NCI-H510A (cell line): ENCODE measurements at regions not wholly inside any gene's neighbourhood (a gene's known extent, or its start where the extent isn't known, plus 50 kb on each side); places are given as distances from the start of the nearest gene placed in this dataset.

Experiments
- DNase-seq: peaks from one replicate; lab custom pipeline; 2025; lab: John Stamatoyannopoulos, UW

DNA sequence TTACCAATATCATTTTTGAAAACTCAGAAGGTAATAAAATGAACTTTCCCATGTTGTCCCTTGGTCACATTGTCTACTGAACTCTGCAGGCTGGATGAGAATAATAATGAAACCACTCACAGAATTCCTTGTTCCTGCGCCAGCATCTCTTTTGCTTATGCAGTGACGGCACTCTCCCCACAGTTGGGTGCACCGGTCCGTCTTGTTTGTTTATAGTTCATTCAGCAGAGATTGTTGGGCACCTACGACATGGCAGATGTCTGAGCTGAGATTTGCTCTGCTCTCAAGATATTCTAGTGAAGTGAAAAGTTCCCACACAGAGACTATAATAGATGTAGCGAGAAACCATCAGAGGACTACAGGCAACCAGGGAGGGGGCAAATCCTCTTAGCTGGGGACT lies 375.7 kb upstream of the CDH11 start:
- DNase-seq = no peak

DNA sequence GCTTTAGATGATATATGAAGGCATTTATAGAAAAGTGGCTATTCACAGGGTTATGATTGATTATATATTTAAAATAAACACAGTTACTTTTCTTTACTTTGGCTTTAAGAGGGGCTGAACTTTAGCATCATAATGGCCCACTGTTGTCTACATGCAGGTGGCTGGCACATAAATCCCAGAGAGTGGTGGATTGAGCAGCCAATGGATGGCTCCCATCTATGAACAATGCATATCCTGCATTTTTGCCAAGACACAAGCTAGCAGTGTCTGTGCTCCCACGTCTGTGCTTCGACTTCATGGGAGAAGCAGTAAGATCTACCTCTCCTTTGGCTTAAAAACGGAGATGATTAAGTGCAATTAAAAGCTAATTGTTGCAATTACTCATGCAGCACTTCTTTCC lies 373.2 kb upstream of the CDH11 start:
- DNase-seq = no peak

DNA sequence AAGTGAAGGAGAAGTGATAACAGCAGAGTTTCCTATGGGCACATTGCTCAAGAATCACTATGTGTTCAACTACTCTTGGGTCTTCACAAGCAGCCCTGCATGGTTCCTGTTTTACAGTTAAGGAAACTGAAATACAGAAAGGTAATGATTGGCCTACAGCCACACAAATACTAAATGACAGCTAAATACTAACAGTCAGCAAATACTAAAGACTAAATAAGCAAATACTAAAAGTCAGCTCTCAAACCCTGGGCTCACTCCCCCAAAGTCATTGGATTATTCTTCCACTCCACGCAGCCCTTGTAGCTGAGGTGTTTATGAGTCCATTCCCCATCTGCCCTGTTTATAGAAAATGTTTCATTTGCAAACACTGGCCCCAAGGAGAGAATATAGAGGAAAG lies 372.7 kb upstream of the CDH11 start:
- no peak for DNase-seq

DNA sequence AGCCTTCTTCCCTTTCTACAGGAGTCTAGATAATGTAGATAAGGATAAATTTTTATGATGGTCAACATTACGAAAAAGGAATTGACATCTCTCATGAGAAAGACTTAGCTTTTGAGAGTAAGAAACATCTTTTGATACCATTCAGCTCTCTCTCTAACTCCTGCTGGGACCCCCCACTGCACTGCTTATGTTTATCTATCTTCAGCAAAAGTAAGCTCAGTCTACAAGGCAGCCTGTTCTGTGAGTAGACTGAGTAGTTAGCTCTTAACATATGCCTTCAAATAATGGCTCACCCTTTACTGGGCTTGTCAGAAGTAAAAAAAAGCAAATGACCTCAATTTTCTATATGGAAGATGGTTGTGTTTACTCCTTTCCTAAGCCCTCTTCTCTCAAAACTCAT lies 372.2 kb upstream of the CDH11 start:
- no peak for DNase-seq

DNA sequence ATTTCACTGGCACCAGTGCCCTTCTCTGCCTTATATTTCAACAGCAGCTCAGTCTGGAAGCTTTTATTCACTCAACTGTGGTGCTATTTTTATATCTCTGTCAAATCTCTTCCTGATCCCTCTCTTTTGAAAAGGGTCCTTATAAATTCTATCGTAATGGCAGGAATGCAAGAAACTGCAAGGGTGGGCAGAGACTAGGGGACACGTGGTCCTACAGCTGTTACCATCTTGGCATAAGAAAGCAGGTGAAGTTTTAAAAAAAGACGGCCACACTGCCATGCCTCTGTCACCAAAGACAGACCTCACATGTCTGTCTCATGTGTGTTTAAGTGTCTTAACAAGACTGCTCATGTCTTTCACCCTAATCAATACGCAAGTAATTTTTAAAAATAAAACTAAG lies 368.4 kb upstream of the CDH11 start:
- DNase-seq = no peak

GRCh38 chr16:65489531-65490023 lies 367.7 kb upstream of the CDH11 start:
- no peak for DNase-seq

DNA sequence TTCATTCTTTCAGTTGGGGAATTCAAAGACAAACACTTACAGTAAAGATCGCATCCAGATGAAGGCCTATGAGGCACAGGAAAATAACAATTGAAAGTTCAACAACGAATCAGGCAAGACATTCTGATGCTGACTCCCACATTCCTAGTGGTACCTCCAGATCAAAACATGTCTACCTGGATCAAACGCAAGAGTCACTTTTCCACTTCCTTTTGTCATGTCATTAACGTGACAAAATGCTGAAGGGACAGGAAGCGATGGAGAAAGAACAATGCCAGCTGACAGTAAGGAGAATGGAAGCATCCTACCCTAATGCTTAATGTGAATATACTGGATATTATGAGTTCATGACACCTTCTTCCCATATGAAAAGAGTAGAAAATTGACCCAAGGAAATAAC lies 365.4 kb upstream of the CDH11 start:
- no peak for DNase-seq

- DNase-seq = no peak
These were observed 360.1 kb upstream of the CDH11 start for GRCh38 chr16:65481956-65482355.

- no peak for DNase-seq
These were observed 358.6 kb upstream of the CDH11 start for GRCh38 chr16:65480281-65481091.

DNA sequence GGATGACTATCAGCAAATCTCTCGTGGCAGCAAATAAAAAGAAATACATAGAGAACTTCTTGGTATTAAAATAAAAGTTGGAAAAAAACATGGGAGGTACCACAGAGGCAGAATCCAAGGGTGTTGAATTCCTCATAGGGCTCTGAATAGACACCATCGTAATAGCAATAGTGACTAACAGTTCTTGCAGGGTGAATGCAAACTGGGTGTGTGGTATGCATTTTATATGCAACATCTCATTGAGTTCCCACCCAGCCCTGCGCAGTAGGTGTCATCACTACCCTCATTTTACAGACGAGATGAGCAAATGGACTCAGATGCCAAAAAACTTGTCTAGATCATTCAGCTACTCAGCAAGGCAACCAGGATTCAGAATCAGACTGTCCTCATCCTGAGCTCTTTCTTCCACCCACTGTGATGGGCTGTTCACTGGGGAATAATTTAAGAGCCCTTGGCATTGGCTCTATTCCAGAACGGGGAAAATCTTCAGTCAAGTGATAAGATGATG lies 354.6 kb upstream of the CDH11 start:
- DNase-seq = no peak

DNA sequence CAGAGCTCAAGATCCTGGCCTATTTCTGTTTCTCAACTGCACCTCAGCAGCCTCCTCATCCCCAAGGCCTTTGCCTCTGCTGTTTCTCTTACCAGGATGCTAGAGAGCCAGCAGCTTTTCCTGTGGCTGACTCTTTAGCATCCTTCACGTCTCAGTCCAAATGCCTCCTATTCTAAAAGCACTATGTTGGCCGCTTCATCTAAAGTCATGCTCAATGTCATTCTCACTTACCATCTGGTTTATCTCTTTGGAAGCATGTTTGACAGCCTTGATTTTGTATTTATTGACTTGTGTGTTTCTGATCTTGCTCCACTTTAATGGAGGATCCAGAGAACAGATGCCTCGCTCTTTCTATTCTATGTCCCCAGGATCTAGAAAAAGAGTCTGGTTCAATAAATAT lies 351.8 kb upstream of the CDH11 start:
- DNase-seq = no peak

GRCh38 chr16:65469116-65469515 lies 347.3 kb upstream of the CDH11 start:
- no peak for DNase-seq

- no peak for DNase-seq
These were observed 346.3 kb upstream of the CDH11 start for GRCh38 chr16:65468133-65468532.

DNA sequence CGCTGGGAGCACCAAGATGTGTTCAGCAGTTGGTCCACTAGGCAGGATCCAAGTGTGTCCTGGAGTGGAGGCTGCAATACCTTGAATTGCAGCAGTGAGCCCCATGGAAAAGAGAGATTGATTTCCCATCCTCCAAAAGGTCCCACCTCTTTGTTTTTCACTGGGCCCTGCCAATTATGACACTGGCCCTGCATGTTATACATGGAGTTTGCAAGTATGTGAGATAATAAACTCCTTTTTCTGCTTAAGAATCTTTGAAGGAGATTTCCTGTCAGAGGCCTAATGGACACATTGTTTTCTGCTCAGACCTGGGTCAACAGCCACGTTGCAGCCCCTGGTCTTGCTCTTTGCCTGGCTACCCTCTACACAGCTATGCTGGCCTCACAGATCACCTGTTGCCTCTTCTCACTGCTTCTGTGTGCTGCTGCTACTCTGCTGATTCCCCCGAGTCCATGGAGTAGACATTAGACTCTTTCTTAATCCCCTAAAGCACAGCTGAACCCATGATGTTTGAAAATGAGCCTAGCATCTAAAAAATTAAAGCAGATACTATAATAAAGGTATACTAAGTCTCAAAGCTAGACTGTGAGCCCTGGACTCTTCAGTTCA lies 341.9 kb upstream of the CDH11 start:
- no peak for DNase-seq

DNA sequence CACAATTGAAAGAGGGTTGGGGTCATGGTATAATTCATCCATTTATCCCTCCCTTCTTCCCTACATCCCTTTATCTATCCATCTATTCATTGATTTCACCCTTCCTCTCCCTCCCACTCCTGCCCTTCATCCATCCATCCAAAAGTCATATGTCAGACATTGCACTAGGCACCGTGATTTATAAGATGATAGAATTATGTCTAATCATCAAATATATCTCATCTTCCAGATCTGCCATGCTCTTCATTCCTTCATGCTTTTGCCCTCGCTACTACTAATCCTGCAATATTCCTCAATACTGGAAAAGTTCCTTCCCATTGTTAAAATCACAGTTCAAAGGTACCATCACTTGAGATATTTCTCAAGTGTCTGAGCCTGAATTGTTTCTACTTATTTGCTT lies 335.2 kb upstream of the CDH11 start:
- no peak for DNase-seq

- no peak for DNase-seq
These were observed 333.9 kb upstream of the CDH11 start for GRCh38 chr16:65455761-65456160.

GRCh38 chr16:65453646-65454045 lies 331.8 kb upstream of the CDH11 start:
- no peak for DNase-seq

GRCh38 chr16:65449526-65449925 lies 327.7 kb upstream of the CDH11 start:
- DNase-seq = no peak

DNA sequence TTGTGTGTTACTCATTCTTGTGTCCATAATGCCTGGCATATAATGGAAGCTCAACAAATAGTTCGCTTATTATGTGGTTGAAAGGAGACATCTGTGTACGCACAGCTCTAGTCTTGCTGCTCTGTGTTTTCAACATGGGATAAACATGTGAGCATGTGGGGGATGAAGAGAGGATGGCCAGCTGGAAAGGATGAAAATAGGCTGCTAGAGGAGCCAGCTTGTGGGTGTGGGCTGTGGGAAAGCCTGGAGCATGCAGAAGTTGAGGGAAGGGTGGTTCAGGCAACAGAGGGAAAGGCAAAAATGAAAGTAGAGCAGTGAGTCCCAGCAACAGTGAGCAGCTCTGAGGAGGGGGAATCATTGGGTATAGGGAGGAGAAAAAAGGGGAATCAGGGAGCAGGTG lies 324.6 kb upstream of the CDH11 start:
- no peak for DNase-seq

- DNase-seq = no peak
These were observed 323.7 kb upstream of the CDH11 start for GRCh38 chr16:65445313-65446260.

DNA sequence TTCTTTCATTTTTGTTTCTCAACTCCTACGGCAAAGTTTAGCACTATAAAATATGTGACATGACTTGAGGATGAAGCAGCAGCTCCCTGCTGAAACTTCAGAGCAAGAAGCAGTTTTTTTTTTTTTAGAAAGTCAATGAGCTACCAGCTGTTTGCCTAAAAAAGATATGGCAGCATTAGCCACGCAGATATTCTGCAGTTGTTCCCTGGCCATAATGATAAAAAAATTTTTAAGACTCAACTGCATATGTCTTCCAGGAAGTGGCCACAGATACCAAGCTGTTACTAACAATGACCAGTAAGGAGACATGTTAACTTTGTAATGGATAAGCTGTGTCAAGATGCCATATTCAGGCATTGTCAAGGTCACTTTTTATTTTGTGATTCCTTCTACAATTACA lies 319.6 kb upstream of the CDH11 start:
- DNase-seq = no peak

DNA sequence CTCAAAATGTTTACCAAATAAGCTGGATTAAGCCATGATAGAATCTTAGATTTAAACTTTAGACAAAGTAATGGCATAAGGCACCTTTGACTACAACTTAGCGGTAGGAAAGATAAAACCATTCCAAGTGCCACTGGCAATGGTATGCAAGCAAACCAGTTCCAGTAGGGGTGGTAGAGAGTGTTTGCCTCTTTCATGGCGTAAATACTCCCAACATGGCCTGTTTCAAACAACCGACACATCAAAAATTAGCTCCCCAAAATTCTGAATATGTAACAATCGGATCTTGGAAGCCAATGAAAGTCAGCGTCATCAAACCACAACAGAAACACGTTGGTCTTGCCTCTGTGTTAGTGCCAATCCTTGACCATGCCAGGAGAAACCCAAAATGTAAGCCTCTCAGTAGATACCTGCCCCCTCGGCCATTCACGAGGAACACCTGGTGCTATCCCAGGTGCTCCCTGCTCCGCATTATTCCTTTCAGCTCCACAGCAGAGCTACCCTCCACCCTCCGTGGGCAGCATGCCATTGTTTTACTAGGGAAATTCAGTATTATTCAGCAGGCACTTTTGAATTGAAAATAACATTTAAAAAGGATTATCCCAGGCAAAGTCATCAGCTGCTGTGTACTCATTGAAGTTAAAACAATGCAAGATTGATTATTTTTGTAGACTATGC lies 307.8 kb upstream of the CDH11 start:
- no peak for DNase-seq
